Ovary (tissue), 3 donors: ENCODE measurements at regions not wholly inside any gene's neighbourhood (a gene's known extent, or its start where the extent isn't known, plus 50 kb on each side); places are given as distances from the start of the nearest gene placed in this dataset.

Experiments
- CTCF ChIP-seq, 3 donors: fragments of 450-650 bp in 2 of 3; fragments of 200-600 bp in 1 of 3; IDR thresholded peaks; one replicate each; pipeline versions ENCODE4 v1.5.1 to v1.8.0; 2016 to 2022; ENCODE audit warnings: antibody characterized with exemption in 3 of 3, mild to moderate bottlenecking in 1 of 3
- POLR2A ChIP-seq: fragments of 450-650 bp; IDR thresholded peaks from one replicate; pipeline ENCODE4 v1.6.1; 2017; ENCODE audit warnings: antibody characterized with exemption, mild to moderate bottlenecking, moderate library complexity
- donor health status: DM: no; HTN: no; CAD: no.

- TF ChIP-seq POLR2A (no peak), CTCF (IDR thresholded peaks at IDR 0.05) (no peak)
Observed at GRCh38 chr9:119522381-119522780, 153.1 kb upstream of the BRINP1 start.
